GM18507 (cell line): ENCODE measurements at regions not wholly inside any gene's neighbourhood (a gene's known extent, or its start where the extent isn't known, plus 50 kb on each side); places are given as distances from the start of the nearest gene placed in this dataset.
A peak's percentile ranks its signal among the peaks of the same experiment; 100 is the strongest.
"Not testable (repeated sequence)": the region's sequence is repeated elsewhere in the genome, so short reads cannot be mapped to it uniquely, and the experiment has no call there.

Experiments
- DNase-seq: peaks from one replicate; pipeline ENCODE4 v3.0.0; 2011; ENCODE audit warnings: low read depth; ENCODE audit not compliant: insufficient read length; ENCODE audit errors: extremely low spot score
- FAIRE-seq: peaks from 2 replicates; lab custom pipeline; 2011; peaks lifted over from hg19 to GRCh38; lab: Jason Lieb, UNC

DNA sequence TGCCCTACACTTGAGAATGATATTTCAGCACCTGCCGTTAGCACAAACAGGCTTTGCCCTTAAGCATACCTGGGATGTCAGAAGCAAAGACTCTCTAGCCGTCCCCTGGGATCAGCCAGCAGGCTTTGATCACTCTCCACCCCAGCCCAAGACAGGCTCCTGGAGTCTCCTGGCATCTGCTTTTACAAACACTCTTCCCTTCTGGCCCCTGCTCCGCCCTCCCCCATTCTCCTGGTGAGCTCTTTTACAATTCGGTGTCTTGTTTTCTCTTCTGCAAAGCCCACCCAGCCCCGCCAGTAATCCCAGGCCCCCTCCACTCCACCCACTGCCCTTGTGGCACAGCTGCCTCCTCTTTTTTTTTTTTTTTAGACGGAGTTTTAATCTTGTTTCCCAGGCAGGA lies 50.4 kb downstream of the KATNIP start:
- FAIRE-seq: no peak
- DNase-seq: no peak

- FAIRE-seq (no peak), DNase-seq (no peak)
Observed at GRCh38 chr16:27602103-27602502, 52.2 kb downstream of the KATNIP start.

- not testable (repeated sequence) for DNase-seq
- FAIRE-seq: peak; percentile 55
Observed at GRCh38 chr16:27605500-27606106, 55.7 kb downstream of the KATNIP start.

- no peak for FAIRE-seq
Observed at GRCh38 chr16:27611340-27611739, 61.4 kb downstream of the KATNIP start.

GRCh38 chr16:27613238-27613791 lies 63.4 kb downstream of the KATNIP start:
- DNase-seq (no peak), FAIRE-seq (no peak)

More at GRCh38 chr16:27611340-27611739, 61.4 kb downstream of the KATNIP start:
- no peak for DNase-seq

GRCh38 chr16:27617665-27618064 lies 67.7 kb downstream of the KATNIP start:
- DNase-seq: no peak
- no peak for FAIRE-seq

- no peak for FAIRE-seq
Observed at GRCh38 chr16:27618165-27618564, 68.2 kb downstream of the KATNIP start.

GRCh38 chr16:27618606-27619327 lies 68.8 kb downstream of the KATNIP start:
- DNase-seq: no peak
- no peak for FAIRE-seq

More at GRCh38 chr16:27618165-27618564, 68.2 kb downstream of the KATNIP start:
- DNase-seq: no peak

DNA sequence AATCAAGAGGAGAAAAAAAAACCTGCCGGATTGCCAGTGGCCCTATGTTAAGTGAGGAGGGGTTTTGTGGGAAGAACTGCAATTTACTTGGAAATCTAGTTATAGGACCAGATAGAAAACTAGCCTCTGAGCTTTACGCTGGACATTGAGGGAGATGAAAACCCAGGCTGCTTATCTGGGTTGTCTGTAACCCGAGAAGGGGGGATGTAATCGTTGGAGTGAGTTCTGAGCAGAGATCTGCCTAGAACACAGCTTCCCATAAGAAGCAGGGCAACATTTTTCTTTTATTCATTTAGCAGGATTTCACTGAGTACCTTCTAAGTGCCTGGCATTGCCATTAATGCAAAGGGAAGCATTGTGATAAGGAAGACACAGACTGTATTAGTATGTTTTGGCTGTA lies 70.6 kb downstream of the KATNIP start:
- no peak for FAIRE-seq

DNA sequence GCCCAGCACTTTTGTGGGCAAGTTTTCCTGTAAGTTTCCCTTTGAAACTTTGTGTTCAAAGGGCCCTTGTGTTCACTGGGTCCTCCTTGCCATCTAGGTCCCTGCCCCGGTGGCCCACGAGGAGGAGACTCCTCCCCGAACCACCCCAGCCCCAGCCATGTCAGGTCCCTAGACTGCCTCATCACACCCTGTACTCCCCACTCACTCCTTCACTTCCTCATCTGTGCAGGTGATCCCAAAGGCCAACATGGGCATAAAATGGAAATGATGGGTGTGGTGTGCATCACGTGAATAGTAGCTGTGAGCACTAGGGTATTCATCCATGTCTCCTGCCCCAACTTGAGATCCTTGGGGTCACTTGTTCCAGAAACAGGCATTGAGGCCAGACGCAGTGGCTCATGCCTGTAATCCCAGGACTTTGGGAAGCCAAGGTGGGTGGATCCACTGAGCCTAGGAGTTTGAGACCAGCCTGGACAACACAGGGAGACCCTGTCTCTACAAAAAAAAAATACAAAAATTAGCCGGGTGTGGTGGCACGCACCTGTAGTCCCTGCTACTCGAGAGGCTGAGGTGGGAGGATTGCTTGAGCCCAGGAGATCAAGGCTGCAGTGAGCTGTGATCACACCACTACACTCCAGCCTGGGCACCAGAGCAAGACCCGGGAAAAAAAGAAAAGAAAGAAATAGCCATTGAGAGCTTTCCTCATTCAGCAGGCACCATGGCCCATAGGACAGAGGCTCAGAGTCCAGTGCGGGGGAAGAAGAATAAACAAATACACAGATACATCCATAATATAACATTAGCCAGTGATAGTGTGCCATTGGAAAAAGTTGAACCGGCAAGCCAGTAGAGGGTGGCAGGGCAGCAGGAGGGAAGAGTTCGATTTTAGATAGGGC lies 74.5 kb downstream of the KATNIP start:
- FAIRE-seq (no peak), DNase-seq (no peak)

More for the DNA sequence above, 70.6 kb downstream of the KATNIP start:
- DNase-seq: no peak

DNA sequence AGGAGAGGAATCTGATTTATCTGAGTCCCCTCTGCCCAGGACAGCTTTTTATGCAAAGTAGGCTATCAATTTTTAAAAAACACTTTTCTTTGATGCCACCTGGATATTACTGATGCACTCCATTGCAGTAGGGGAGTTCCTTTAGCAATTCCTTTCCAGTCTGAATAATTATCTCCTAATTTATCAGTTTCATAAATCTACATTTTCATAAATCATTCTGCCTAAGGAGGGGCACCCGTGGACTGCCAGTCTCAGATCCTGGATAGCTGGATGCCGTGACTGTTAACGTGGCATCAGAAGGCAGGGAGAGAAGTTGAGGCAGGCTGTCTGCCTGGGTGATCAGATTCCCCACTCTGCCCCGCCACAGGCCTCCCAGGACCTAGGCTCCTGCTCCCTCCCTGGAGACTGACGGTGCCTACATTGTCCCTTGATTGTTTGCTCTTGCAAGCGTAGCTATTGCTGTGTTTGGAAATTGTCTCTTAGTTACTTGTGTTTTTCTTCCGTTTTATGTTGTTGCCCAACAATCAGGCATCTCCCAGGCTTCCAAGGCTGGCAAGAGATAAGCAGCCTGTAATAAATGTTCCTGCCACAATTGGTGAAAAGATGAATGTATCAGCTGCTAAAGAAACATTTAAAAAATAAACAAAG lies 75.2 kb downstream of the KATNIP start:
- no peak for DNase-seq

DNA sequence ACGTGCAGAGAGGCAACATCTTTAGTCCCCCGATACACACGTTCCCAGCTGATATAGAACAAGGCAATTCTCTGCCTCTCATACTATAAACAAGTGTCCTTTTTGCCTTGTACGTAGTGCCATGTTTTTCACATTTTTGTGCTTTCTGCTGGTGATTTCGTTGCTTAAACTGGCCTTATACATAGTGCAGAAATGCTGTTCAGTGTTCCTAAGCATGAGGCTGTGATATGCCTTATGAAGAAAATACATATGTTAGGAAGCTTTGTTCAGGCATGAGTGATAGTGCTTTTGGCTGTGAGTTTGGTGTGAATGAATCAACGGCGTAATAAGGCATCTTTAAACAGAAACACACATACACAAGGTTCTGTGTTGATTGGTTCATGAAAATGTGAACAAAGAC lies 77.2 kb downstream of the KATNIP start:
- FAIRE-seq (no peak), DNase-seq (no peak)

More for the DNA sequence above, 75.2 kb downstream of the KATNIP start:
- FAIRE-seq: no peak

DNA sequence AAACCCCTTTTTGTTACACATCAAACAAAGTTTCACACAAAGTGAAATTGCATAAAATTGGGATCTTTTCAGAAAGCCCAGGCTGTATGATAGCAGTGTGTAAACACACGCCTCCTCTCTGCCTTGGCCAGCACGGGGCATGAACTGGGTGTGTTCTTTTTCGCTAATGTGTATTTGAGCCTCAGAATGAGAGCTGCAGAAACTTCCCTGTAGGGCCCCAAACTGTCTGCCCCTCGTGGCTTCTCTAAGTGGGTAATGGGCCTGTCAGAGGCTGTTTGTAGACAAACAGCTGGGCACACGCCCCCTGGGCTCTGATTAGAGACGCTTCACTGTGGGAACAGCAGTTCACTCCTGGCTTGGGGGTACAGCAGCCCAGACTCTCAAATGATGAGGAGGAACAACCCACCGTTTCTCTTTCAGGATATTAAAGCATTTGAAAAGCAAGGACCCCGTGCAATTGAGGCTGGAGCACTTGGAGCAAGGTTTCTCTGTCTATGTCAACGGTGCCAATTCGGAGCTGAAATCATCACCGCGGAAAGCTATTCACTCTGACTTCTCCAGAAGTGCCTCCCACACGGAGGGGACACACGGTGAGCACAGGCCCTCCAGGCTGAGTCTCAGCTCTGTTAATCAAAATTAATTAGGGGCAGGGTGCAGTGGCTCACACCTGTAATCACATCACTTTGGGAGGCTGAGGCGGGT lies 78.4 kb downstream of the KATNIP start:
- no peak for DNase-seq
- no peak for FAIRE-seq

DNA sequence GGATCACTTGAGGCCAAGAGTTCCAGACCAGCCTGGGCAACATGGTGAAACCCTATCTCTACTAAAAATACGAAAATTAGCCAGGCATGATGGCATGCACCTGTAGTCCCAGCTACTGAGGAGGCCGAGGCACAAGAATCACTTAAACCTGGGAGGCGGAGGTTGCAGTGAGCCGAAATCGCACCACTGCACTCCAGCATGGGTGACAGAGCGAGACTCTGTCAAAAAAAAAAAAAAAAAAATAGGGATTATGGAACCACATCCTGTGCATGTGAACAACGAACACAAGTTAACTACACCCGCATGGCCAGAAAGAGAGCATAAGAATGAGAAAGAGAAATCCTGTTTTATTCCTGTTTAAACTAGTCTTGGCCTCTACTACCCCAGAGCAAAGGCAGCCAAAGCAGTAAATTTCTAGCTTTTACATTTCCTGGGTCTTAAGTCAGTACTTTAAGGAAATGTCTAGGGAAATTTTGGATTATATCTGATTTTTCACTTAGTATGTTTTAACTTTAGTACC lies 79.1 kb downstream of the KATNIP start:
- DNase-seq, FAIRE-seq: not testable (repeated sequence)

DNA sequence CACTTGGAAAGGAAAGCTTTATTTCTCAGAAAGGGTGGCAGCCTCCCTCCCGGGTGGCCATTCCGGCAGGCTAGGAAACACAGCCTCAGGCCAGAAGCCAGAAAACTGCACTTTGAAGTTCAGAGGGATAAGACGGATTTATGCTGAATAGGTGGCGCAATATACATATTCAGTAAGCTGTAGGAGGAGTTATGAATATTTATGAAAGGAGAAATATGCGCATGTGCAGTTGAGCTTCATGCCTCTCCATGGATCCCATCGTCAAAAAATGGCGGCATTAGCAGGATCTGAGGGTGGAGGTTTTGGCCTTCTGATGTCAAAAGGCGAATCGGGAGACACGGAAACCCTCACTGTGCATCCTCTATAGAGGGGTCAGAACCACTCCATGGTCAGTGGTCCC lies 82.3 kb downstream of the KATNIP start:
- no peak for DNase-seq
- FAIRE-seq: no peak

- no peak for DNase-seq
- FAIRE-seq: no peak
Observed at GRCh38 chr16:27633221-27633620, 83.3 kb downstream of the KATNIP start.

GRCh38 chr16:27633721-27634120 lies 83.8 kb downstream of the KATNIP start:
- DNase-seq (no peak), FAIRE-seq (no peak)

GRCh38 chr16:27634779-27635178 lies 84.8 kb downstream of the KATNIP start:
- no peak for FAIRE-seq
- DNase-seq: no peak
